Right atrium auricular region (tissue), 2 donors: ENCODE measurements at regions not wholly inside any gene's neighbourhood (a gene's known extent, or its start where the extent isn't known, plus 50 kb on each side); places are given as distances from the start of the nearest gene placed in this dataset.

Source experiments
- DNase-seq: peaks from one replicate; pipeline ENCODE4 v3.0.0-alpha.2; 2019; ENCODE audit warnings: low spot score
- H3K27ac ChIP-seq, 2 donors: fragments of 200-600 bp; sonication (generic); 1 replicate in 1 of 2; 2 replicates in 1 of 2; pipeline ENCODE4 v1.5.1; 2016 to 2019
- H3K27me3 ChIP-seq, 2 donors: fragments of 200-600 bp; sonication (generic); one replicate each; pipeline versions ENCODE4 v1.5.1 to v1.6.0; 2017 to 2019
- H3K36me3 ChIP-seq: fragments of 200-600 bp; sonication (generic); one replicate; pipeline ENCODE4 v1.5.1; 2016
- H3K4me1 ChIP-seq, 2 donors: fragments of 200-600 bp; sonication (generic); one replicate each; pipeline versions ENCODE4 v1.5.1 to v1.6.0; 2017 to 2019
- H3K4me3 ChIP-seq, 2 donors: fragments of 200-600 bp; sonication (generic); 1 replicate in 1 of 2; 2 replicates in 1 of 2; pipeline ENCODE4 v1.5.1; 2017 to 2019; ENCODE audit warnings: mild to moderate bottlenecking in 1 of 2, moderate library complexity in 1 of 2
- H3K9me3 ChIP-seq, 2 donors: fragments of 200-600 bp; sonication (generic); one replicate each; pipeline ENCODE4 v1.5.1; 2019
- CTCF ChIP-seq, 2 donors: fragments of 200-600 bp; sonication (generic); IDR thresholded peaks; one replicate each; pipeline ENCODE4 v1.5.1; 2019; ENCODE audit warnings: antibody characterized with exemption in 2 of 2

DNA sequence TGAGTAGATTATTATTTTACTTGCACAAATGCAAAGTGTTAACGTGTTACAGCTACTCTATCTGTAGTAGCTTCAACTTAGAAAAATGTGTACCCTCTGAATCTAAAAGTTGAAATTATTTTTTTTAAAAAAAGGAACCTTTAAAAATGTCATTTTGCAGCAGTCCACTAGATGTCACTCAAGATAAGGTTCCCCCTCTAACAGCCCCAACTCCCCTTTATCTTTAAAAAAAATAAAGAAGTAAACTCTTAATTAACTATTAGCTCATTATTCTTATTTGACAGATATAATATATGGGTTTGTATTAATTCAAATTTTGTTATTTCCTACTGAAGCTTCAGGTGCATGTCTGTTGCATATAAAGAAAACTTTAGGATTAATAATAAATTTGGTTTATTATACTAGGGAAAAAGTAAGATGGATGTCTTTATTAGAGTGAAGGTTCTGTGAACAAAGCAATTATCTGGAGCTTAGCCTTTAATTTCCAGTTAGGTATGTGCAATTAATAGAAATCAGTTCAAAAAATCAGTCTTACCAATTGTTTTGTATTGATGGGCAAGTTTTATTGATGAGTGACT, 288.5 kb downstream of the VGLL3 start:
- Histone ChIP-seq H3K4me1 (no peaks in the 10 kb centered on the region), H3K27me3 (no peaks in the 10 kb centered on the region), H3K27ac (no peak overlapping the region), H3K9me3 (peaks cover 0 to 6% of the 10 kb centered on the region in 2 donors), H3K36me3 (no peaks in the 10 kb centered on the region), H3K4me3 (no peak overlapping the region)
- no peak for DNase-seq
- no peak for TF ChIP-seq CTCF (IDR thresholded peaks at IDR 0.05)

- no peak overlapping the region for H3K27ac ChIP-seq
- no peaks in the 10 kb centered on the region for H3K9me3 ChIP-seq
- H3K4me3 ChIP-seq = no peak overlapping the region
- no peak for TF ChIP-seq CTCF (IDR thresholded peaks at IDR 0.05)
- DNase-seq = no peak
- no peaks in the 10 kb centered on the region for H3K36me3 ChIP-seq
- no peaks in the 10 kb centered on the region for H3K4me1 ChIP-seq
- no peaks in the 10 kb centered on the region for H3K27me3 ChIP-seq
These were observed 295.2 kb downstream of the VGLL3 start for GRCh38 chr3:86695752-86696151.

DNA sequence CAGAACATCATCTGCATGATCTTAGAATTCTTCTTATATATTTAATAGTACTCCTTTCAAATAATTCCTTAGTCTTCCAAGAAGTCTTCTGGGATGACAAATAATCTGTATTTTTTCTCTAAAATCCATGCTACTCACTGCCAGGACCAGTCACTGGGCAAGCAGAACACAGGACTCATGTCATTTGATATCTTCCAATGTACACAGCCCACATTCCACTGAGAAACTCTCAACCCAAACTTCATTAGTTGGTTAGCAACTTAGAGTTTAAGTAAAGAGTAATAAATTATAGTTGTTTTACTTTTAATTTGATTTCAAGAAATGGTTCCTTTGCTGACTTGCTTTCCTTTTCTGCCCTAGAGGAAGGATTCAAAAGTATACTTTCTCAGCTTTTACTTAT, 317.0 kb downstream of the VGLL3 start:
- H3K4me3 ChIP-seq = no peak overlapping the region
- DNase-seq = no peak
- no peaks in the 10 kb centered on the region for H3K4me1 ChIP-seq
- H3K9me3 ChIP-seq = peaks cover 0 to 13% of the 10 kb centered on the region in 2 donors
- no peaks in the 10 kb centered on the region for H3K27me3 ChIP-seq
- H3K36me3 ChIP-seq = no peaks in the 10 kb centered on the region
- TF ChIP-seq CTCF (IDR thresholded peaks at IDR 0.05) = no peak
- no peak overlapping the region for H3K27ac ChIP-seq

- Histone ChIP-seq H3K27ac (no peak overlapping the region), H3K4me1 (no peaks in the 10 kb centered on the region), H3K9me3 (no peaks in the 10 kb centered on the region), H3K36me3 (no peaks in the 10 kb centered on the region), H3K4me3 (no peak overlapping the region), H3K27me3 (no peaks in the 10 kb centered on the region)
- no peak for DNase-seq
- TF ChIP-seq CTCF (IDR thresholded peaks at IDR 0.05) = no peak
These were observed 329.1 kb downstream of the VGLL3 start for GRCh38 chr3:86661817-86662216.

- TF ChIP-seq CTCF (IDR thresholded peaks at IDR 0.05) = no peak
- Histone ChIP-seq H3K4me1 (no peaks in the 10 kb centered on the region), H3K27ac (no peak overlapping the region), H3K27me3 (no peaks in the 10 kb centered on the region), H3K9me3 (no peaks in the 10 kb centered on the region), H3K36me3 (no peaks in the 10 kb centered on the region), H3K4me3 (no peak overlapping the region)
- no peak for DNase-seq
These were observed 332.1 kb downstream of the VGLL3 start for GRCh38 chr3:86658876-86659275.

- Histone ChIP-seq H3K4me3 (no peak overlapping the region), H3K27me3 (no peaks in the 10 kb centered on the region), H3K4me1 (no peaks in the 10 kb centered on the region), H3K27ac (no peak overlapping the region), H3K9me3 (no peaks in the 10 kb centered on the region), H3K36me3 (no peaks in the 10 kb centered on the region)
- DNase-seq = no peak
- no peak for TF ChIP-seq CTCF (IDR thresholded peaks at IDR 0.05)
These were observed 336.0 kb downstream of the VGLL3 start for GRCh38 chr3:86654806-86655460.
